ENCODE measurements at regions not wholly inside any gene's neighbourhood (a gene's known extent, or its start where the extent isn't known, plus 50 kb on each side); places are given as distances from the start of the nearest gene placed in this dataset.
A peak's percentile ranks its signal among the peaks of the same experiment; 100 is the strongest.

GRCh38 chr2:18425210-18425703, 135.2 kb downstream of the RDH14 start:
- WGBS, 4 donors: 66 to 69% (median 66%) methylated on average over 3 of the region's 3 CpGs
- Histone ChIP-seq H3K36me3 (no peaks in the 10 kb centered on the region), H3K27ac (no peak overlapping the region), H3K9me3 (no peaks in the 10 kb centered on the region), H3K27me3 (no peaks in the 10 kb centered on the region), H3K4me1 (no peaks in the 10 kb centered on the region), H3K4me3 (no peak overlapping the region)
- no peak for TF ChIP-seq CTCF (IDR thresholded peaks at IDR 0.05)
- no peak for TF ChIP-seq POLR2A (IDR thresholded peaks at IDR 0.05)
- intact Hi-C loops (cut with DNase I): loop anchor here in 1 of 10 donors (10.0 kb wide), 1 partner anchor 940 kb away; no protein-coding TSS in a partner anchor
- DNase-seq (no peak), ATAC-seq (no peak)

- intact Hi-C loops (cut with DNase I): loop anchor here in 1 of 10 donors (10.0 kb wide), 1 partner anchor 941 kb away; no protein-coding TSS in a partner anchor
- no peak for DNase-seq
- Histone ChIP-seq H3K27me3 (no peaks in the 10 kb centered on the region), H3K9me3 (no peaks in the 10 kb centered on the region), H3K4me1 (no peaks in the 10 kb centered on the region), H3K36me3 (no peaks in the 10 kb centered on the region), H3K4me3 (no peak overlapping the region), H3K27ac (no peak overlapping the region)
- no peak for TF ChIP-seq POLR2A (IDR thresholded peaks at IDR 0.05)
- TF ChIP-seq CTCF (IDR thresholded peaks at IDR 0.05): no peak
- ATAC-seq: no peak
Measured at GRCh38 chr2:18423636-18424035, 136.8 kb downstream of the RDH14 start.

- no peak for TF ChIP-seq CTCF (IDR thresholded peaks at IDR 0.05)
- no peak for TF ChIP-seq POLR2A (IDR thresholded peaks at IDR 0.05)
- no peak overlapping the region for H3K27ac ChIP-seq
- WGBS, 4 donors: 68 to 79% (median 71%) methylated on average over 2 of the region's 2 CpGs
- no peaks in the 10 kb centered on the region for H3K36me3 ChIP-seq
- intact Hi-C loops (cut with DNase I): loop anchor here in 1 of 10 donors (10.0 kb wide), 1 partner anchor 942 kb away; no protein-coding TSS in a partner anchor
- H3K27me3 ChIP-seq: no peaks in the 10 kb centered on the region
- H3K9me3 ChIP-seq: no peaks in the 10 kb centered on the region
- ATAC-seq: no peak
- no peak for DNase-seq
- H3K4me1 ChIP-seq: no peaks in the 10 kb centered on the region
- no peak overlapping the region for H3K4me3 ChIP-seq
Measured at GRCh38 chr2:18422432-18423165, 137.9 kb downstream of the RDH14 start.

- Histone ChIP-seq H3K9me3 (no peaks in the 10 kb centered on the region), H3K27ac (peak overlapping the region in 6 of 12 donors; percentile 21 to 43 (median 30)), H3K36me3 (no peaks in the 10 kb centered on the region), H3K4me3 (no peak overlapping the region), H3K4me1 (peaks cover 0 to 4% (median 0%) of the 10 kb centered on the region in 12 donors), H3K27me3 (no peaks in the 10 kb centered on the region)
- ATAC-seq (peak; percentile 73 to 97 (median 78)), DNase-seq (peak in 2 of 5 donors; percentile 12 to 37)
- 52 to 67% (median 56%) methylated on average over 2 of the region's 2 CpGs for WGBS, 4 donors
- intact Hi-C loops (cut with DNase I): no loop called here
- no peak for TF ChIP-seq POLR2A (IDR thresholded peaks at IDR 0.05)
- TF ChIP-seq CTCF (IDR thresholded peaks at IDR 0.05): no peak
Measured at GRCh38 chr2:18413676-18414396, 146.6 kb downstream of the RDH14 start.
